NCI-H748 treated with DMSO at 0.1 percent for 48 hours (cell line): ENCODE measurements at regions not wholly inside any gene's neighbourhood (a gene's known extent, or its start where the extent isn't known, plus 50 kb on each side); places are given as distances from the start of the nearest gene placed in this dataset.

Experiments used
- DNase-seq: peaks from one replicate; lab custom pipeline; 2025; lab: John Stamatoyannopoulos, UW

- DNase-seq: no peak
Observed at GRCh38 chr4:43243433-43244116, 351.1 kb downstream of the GRXCR1 start.

- no peak for DNase-seq
Observed at GRCh38 chr4:43244688-43245382, 352.3 kb downstream of the GRXCR1 start.

GRCh38 chr4:43251841-43252240 is 359.3 kb downstream of the GRXCR1 start:
- no peak for DNase-seq

- no peak for DNase-seq
Observed at GRCh38 chr4:43253541-43253940, 361.0 kb downstream of the GRXCR1 start.

- no peak for DNase-seq
Observed at GRCh38 chr4:43264730-43265129, 372.2 kb downstream of the GRXCR1 start.

- no peak for DNase-seq
Observed at GRCh38 chr4:43271946-43272345, 379.4 kb downstream of the GRXCR1 start.

GRCh38 chr4:43274376-43274775 is 381.9 kb downstream of the GRXCR1 start:
- DNase-seq: no peak

GRCh38 chr4:43275779-43276178 is 383.3 kb downstream of the GRXCR1 start:
- DNase-seq: no peak

GRCh38 chr4:43276321-43276720 is 383.8 kb downstream of the GRXCR1 start:
- no peak for DNase-seq

- DNase-seq: no peak
Observed at GRCh38 chr4:43277003-43277402, 384.5 kb downstream of the GRXCR1 start.

GRCh38 chr4:43282534-43282933 is 390.0 kb downstream of the GRXCR1 start:
- DNase-seq: no peak

- no peak for DNase-seq
Observed at GRCh38 chr4:43286137-43286536, 393.6 kb downstream of the GRXCR1 start.

GRCh38 chr4:43296946-43297528 is 404.5 kb downstream of the GRXCR1 start:
- DNase-seq: no peak

- DNase-seq: no peak
Observed at GRCh38 chr4:43316813-43317212, 424.3 kb downstream of the GRXCR1 start.

- no peak for DNase-seq
Observed at GRCh38 chr4:43325220-43325967, 432.9 kb downstream of the GRXCR1 start.

GRCh38 chr4:43330288-43330687 is 437.8 kb downstream of the GRXCR1 start:
- no peak for DNase-seq

- no peak for DNase-seq
Observed at GRCh38 chr4:43331226-43332051, 438.9 kb downstream of the GRXCR1 start.

- no peak for DNase-seq
Observed at GRCh38 chr4:43332052-43332425, 439.5 kb downstream of the GRXCR1 start.

GRCh38 chr4:43337707-43338106 is 445.2 kb downstream of the GRXCR1 start:
- no peak for DNase-seq

GRCh38 chr4:43339435-43339834 is 446.9 kb downstream of the GRXCR1 start:
- DNase-seq: no peak

- DNase-seq: no peak
Observed at GRCh38 chr4:43341741-43342140, 449.2 kb downstream of the GRXCR1 start.

- no peak for DNase-seq
Observed at GRCh38 chr4:43343298-43343697, 450.8 kb downstream of the GRXCR1 start.
